Uterus (tissue), 2 donors: ENCODE measurements at regions not wholly inside any gene's neighbourhood (a gene's known extent, or its start where the extent isn't known, plus 50 kb on each side); places are given as distances from the start of the nearest gene placed in this dataset.

Source experiments
- CTCF ChIP-seq, 4 experiments: fragments of 200-600 bp in 2 of 4; fragments of 450-650 bp in 2 of 4; sonication (generic) in 2 of 4; IDR thresholded peaks; one replicate each; pipeline ENCODE4 v1.5.1; 2016 to 2019; ENCODE audit warnings: antibody characterized with exemption in 4 of 4, mild to moderate bottlenecking in 2 of 4, moderate library complexity in 1 of 4
- POLR2A ChIP-seq, 2 donors: fragments of 450-650 bp; IDR thresholded peaks; one replicate each; pipeline ENCODE4 v1.6.1; 2016; ENCODE audit warnings: antibody characterized with exemption in 2 of 2, mild to moderate bottlenecking in 1 of 2, moderate library complexity in 1 of 2

- no peak for TF ChIP-seq CTCF (IDR thresholded peaks at IDR 0.05)
- no peak for TF ChIP-seq POLR2A (IDR thresholded peaks at IDR 0.05)
Observed at GRCh38 chr17:53046781-53047180, 775.9 kb upstream of the KIF2B start.
